SK-N-SH (cell line): ENCODE measurements at regions not wholly inside any gene's neighbourhood (a gene's known extent, or its start where the extent isn't known, plus 50 kb on each side); places are given as distances from the start of the nearest gene placed in this dataset.

Source experiments
- CTCF ChIA-PET: fragments of 300-600, 350-600 bp; formaldehyde crosslinking; extraction: SDS; loops from one replicate; lab custom pipeline; 2021; lab: Yijun Ruan, JAX
- POLR2A ChIA-PET: fragments of 350-600 bp; sonication (Branson Sonifier 250); formaldehyde crosslinking; extraction: SDS; loops from one replicate; lab custom pipeline; 2020; ENCODE audit warnings: antibody characterized with exemption, inconsistent platforms; lab: Yijun Ruan, JAX
- DNase-seq: peaks from one replicate; pipeline ENCODE4 v3.0.0; 2012
- H2AFZ ChIP-seq: fragments of 200-600 bp; sonication (generic); 2 replicates; pipeline ENCODE4 v1.8.1; 2016; ENCODE audit warnings: antibody characterized with exemption, mild to moderate bottlenecking, low read depth
- H3F3A ChIP-seq: fragments of 200-600 bp; sonication (generic); replicated peaks from 2 replicates; pipeline ENCODE3; 2016; ENCODE audit warnings: antibody characterized with exemption, mild to moderate bottlenecking; ENCODE audit not compliant: insufficient read depth
- H3K27ac ChIP-seq, 2 experiments: fragments of 200-500 bp in 1 of 2; fragments of 200-600 bp in 1 of 2; sonication (Bioruptor generic) in 1 of 2; sonication (generic), shearing (Covaris generic) in 1 of 2; 2 replicates each; pipeline versions ENCODE4 v1.5.1 to v1.6.1; 2014 to 2016; ENCODE audit warnings: low read depth in 2 of 2, inconsistent platforms in 1 of 2, low read length in 1 of 2, mild to moderate bottlenecking in 1 of 2, mixed read lengths in 1 of 2
- H3K27me3 ChIP-seq: fragments of 200-600 bp; sonication (generic), shearing (Covaris generic); 2 replicates; pipeline ENCODE4 v1.6.1; 2016; ENCODE audit warnings: mixed run types; ENCODE audit not compliant: insufficient read depth
- H3K36me3 ChIP-seq, 2 experiments: fragments of 200-500 bp in 1 of 2; fragments of 200-600 bp in 1 of 2; sonication (Bioruptor generic) in 1 of 2; sonication (generic) in 1 of 2; replicated peaks in 1 of 2; 2 replicates each; pipeline versions ENCODE3 to v1.5.1; 2014 to 2016; ENCODE audit warnings: low read length in 1 of 2, mild to moderate bottlenecking in 1 of 2; ENCODE audit not compliant: insufficient read depth in 2 of 2, control insufficient read depth in 1 of 2
- H3K4me1 ChIP-seq, 2 experiments: fragments of 200-500 bp in 1 of 2; fragments of 200-600 bp in 1 of 2; sonication (Bioruptor generic) in 1 of 2; sonication (generic), shearing (Covaris generic) in 1 of 2; 2 replicates each; pipeline versions ENCODE4 v1.5.1 to v1.6.1; 2014 to 2016; ENCODE audit warnings: low read depth in 1 of 2, low read length in 1 of 2, mixed run types in 1 of 2; ENCODE audit not compliant: insufficient read depth in 2 of 2, control insufficient read depth in 1 of 2
- H3K4me2 ChIP-seq: fragments of 200-600 bp; sonication (generic), shearing (Covaris generic); 2 replicates; pipeline ENCODE4 v1.6.1; 2017; ENCODE audit warnings: mixed run types
- H3K4me3 ChIP-seq, 2 experiments: fragments of 200-500 bp in 1 of 2; fragments of 200-600 bp in 1 of 2; sonication (Bioruptor generic) in 1 of 2; sonication (generic), shearing (Covaris generic) in 1 of 2; 2 replicates each; pipeline versions ENCODE4 v1.5.1 to v1.8.1; 2014 to 2016; ENCODE audit warnings: low read depth in 2 of 2, inconsistent platforms in 1 of 2, low read length in 1 of 2, mild to moderate bottlenecking in 1 of 2, mixed read lengths in 1 of 2, moderate library complexity in 1 of 2
- H3K79me2 ChIP-seq: fragments of 200-600 bp; sonication (generic); 2 replicates; pipeline ENCODE4 v1.8.1; 2017; ENCODE audit warnings: mild to moderate bottlenecking; ENCODE audit not compliant: insufficient read depth
- H3K9ac ChIP-seq: fragments of 200-600 bp; sonication (generic); 2 replicates; pipeline ENCODE4 v1.6.1; 2017; ENCODE audit warnings: mixed run types
- H3K9me2 ChIP-seq: fragments of 200-600 bp; sonication (generic); 2 replicates; pipeline ENCODE4 v1.6.1; 2017; ENCODE audit warnings: mixed run types
- H3K9me3 ChIP-seq: fragments of 200-600 bp; sonication (generic); 2 replicates; pipeline ENCODE4 v1.6.1; 2017; ENCODE audit warnings: mixed run types, mild to moderate bottlenecking, moderate library complexity
- H4K20me1 ChIP-seq: fragments of 200-600 bp; sonication (generic); 2 replicates; pipeline ENCODE4 v1.6.1; 2017; ENCODE audit warnings: mild to moderate bottlenecking, mixed run types; ENCODE audit not compliant: insufficient read depth
- CTCF ChIP-seq: fragments of 200-600 bp; sonication (generic); IDR thresholded peaks from 2 replicates; pipeline ENCODE4 v1.6.1; 2017; ENCODE audit warnings: antibody characterized with exemption, mild to moderate bottlenecking, moderate library complexity
- ELF1 ChIP-seq: IDR thresholded peaks from 2 replicates; pipeline ENCODE4 v1.4.0; 2012
- EP300 ChIP-seq, 2 experiments: IDR thresholded peaks; 2 replicates each; pipeline versions ENCODE4 v1.4.0 to v1.6.1; 2012; ENCODE audit warnings: borderline replicate concordance in 1 of 2, low read depth in 1 of 2, low read length in 1 of 2
- FOSL2 ChIP-seq: IDR thresholded peaks from 2 replicates; pipeline ENCODE4 v1.4.0; 2012; ENCODE audit warnings: low read depth, mild to moderate bottlenecking, moderate library complexity, borderline replicate concordance
- FOXJ3 ChIP-seq: sonication (generic); formaldehyde crosslinking; IDR thresholded peaks from 2 replicates; pipeline ENCODE4 v1.5.1; 2020; ENCODE audit warnings: mild to moderate bottlenecking, missing genetic modification reagents
- FOXM1 ChIP-seq: IDR thresholded peaks from 2 replicates; pipeline ENCODE4 v1.4.0; 2012; ENCODE audit warnings: low read depth, mild to moderate bottlenecking
- GABPA ChIP-seq: IDR thresholded peaks from 2 replicates; pipeline ENCODE4 v1.4.0; 2012; ENCODE audit warnings: low read depth, mild to moderate bottlenecking
- GATA2 ChIP-seq: sonication (generic); formaldehyde crosslinking; IDR thresholded peaks from 2 replicates; pipeline ENCODE4 v1.5.0; 2020; ENCODE audit warnings: mild to moderate bottlenecking, missing genetic modification reagents
- IRF3 ChIP-seq: fragments of 150-350 bp; IDR thresholded peaks from 2 replicates; pipeline ENCODE4 v1.6.1; 2016; ENCODE audit warnings: mild to moderate bottlenecking, low read depth, low read length
- NRF1 ChIP-seq: IDR thresholded peaks from 2 replicates; pipeline ENCODE4 v1.6.1; 2012; ENCODE audit warnings: low read depth, mild to moderate bottlenecking, low read length
- PBX3 ChIP-seq: IDR thresholded peaks from 2 replicates; pipeline ENCODE4; 2012
- POLR2AphosphoS5 ChIP-seq: IDR thresholded peaks from 2 replicates; pipeline ENCODE4 v1.6.1; 2012; ENCODE audit warnings: low read depth, low read length
- REST ChIP-seq: IDR thresholded peaks from 2 replicates; pipeline ENCODE4 v1.6.1; 2012; ENCODE audit warnings: mild to moderate bottlenecking, low read depth, low read length, moderate library complexity
- RFX5 ChIP-seq: IDR thresholded peaks from 2 replicates; pipeline ENCODE4 v1.6.1; 2012; ENCODE audit warnings: mild to moderate bottlenecking, improper control_type of control experiment, low read length
- SMC3 ChIP-seq: IDR thresholded peaks from 2 replicates; pipeline ENCODE4 v1.6.1; 2012; ENCODE audit warnings: low read depth, low read length, improper control_type of control experiment
- TAF1 ChIP-seq: IDR thresholded peaks from 2 replicates; pipeline ENCODE4 v1.6.1; 2012; ENCODE audit warnings: low read depth, mild to moderate bottlenecking, low read length, moderate library complexity, borderline replicate concordance
- TCF12 ChIP-seq: IDR thresholded peaks from 2 replicates; pipeline ENCODE4 v1.4.0; 2012
- TEAD4 ChIP-seq: IDR thresholded peaks from 2 replicates; pipeline ENCODE4 v1.4.0; 2012; ENCODE audit warnings: mild to moderate bottlenecking, borderline replicate concordance; ENCODE audit not compliant: insufficient read depth
- USF1 ChIP-seq: IDR thresholded peaks from 2 replicates; pipeline ENCODE4 v1.4.0; 2012; ENCODE audit warnings: low read depth, borderline replicate concordance
- ZBTB33 ChIP-seq: IDR thresholded peaks from 2 replicates; pipeline ENCODE4 v1.4.0; 2012; ENCODE audit warnings: low read depth, borderline replicate concordance
- WGBS: methylation state at CpG from one replicate; pipeline ENCODE4 v1.1.6; 2017; ENCODE audit warnings: low lambda C conversion rate; 5-methylcytosine and 5-hydroxymethylcytosine counted together

- H3K27ac ChIP-seq = no peak overlapping the region
- no peaks in the 10 kb centered on the region for H3K9me2 ChIP-seq
- ChIA-PET POLR2A (no interaction called here), CTCF (no interaction called here)
- H3K4me2 ChIP-seq = no peak overlapping the region
- 68% methylated on average over 2 of the region's 2 CpGs for WGBS
- no peak overlapping the region for H3K4me3 ChIP-seq
- no peak for TF ChIP-seq ELF1
- no peak for TF ChIP-seq ZBTB33
- no peak for TF ChIP-seq POLR2AphosphoS5
- TF ChIP-seq TAF1 = no peak
- TF ChIP-seq FOSL2 = no peak
- no peak for TF ChIP-seq NRF1
- no peak for TF ChIP-seq CTCF
- no peak for TF ChIP-seq IRF3
- no peak for TF ChIP-seq TCF12
- no peak for TF ChIP-seq EP300 (IDR thresholded peaks at IDR 0.05; ENCODE audit: borderline replicate concordance in 1 of 2, low read depth in 1 of 2, low read length in 1 of 2)
- TF ChIP-seq USF1 = no peak
- no peak for TF ChIP-seq FOXJ3 (CRISPR knock-in tag)
- TF ChIP-seq TEAD4 = no peak
- TF ChIP-seq FOXM1 = no peak
- TF ChIP-seq PBX3 = no peak
- no peak for TF ChIP-seq GATA2
- TF ChIP-seq GABPA = no peak
- no peak for TF ChIP-seq SMC3
- TF ChIP-seq REST = no peak
- no peak for TF ChIP-seq RFX5
- DNase-seq = no peak
- H2AFZ ChIP-seq = no peak overlapping the region
- no peaks in the 10 kb centered on the region for H3K36me3 ChIP-seq
- no peaks in the 10 kb centered on the region; a peak in 3 of 4 replicates for H3K4me1 ChIP-seq
- H3K27me3 ChIP-seq = no peaks in the 10 kb centered on the region
- no peaks in the 10 kb centered on the region for H3K79me2 ChIP-seq
- no peaks in the 10 kb centered on the region for H4K20me1 ChIP-seq
- no peak overlapping the region for H3K9ac ChIP-seq
- no peaks in the 10 kb centered on the region for H3K9me3 ChIP-seq
- no peaks in the 10 kb centered on the region for H3F3A ChIP-seq
Measured at GRCh38 chr5:145230781-145231180, 604.4 kb downstream of the PRELID2 start.
